SU-DHL-6 (cell line): ENCODE measurements at regions not wholly inside any gene's neighbourhood (a gene's known extent, or its start where the extent isn't known, plus 50 kb on each side); places are given as distances from the start of the nearest gene placed in this dataset.

Source experiments
- EZH2phosphoT487 ChIP-seq: fragments of 200-600 bp; sonication (generic), shearing (Covaris generic); conservative IDR thresholded peaks from 2 replicates; pipeline ENCODE4 v1.6.1; 2018; ENCODE audit warnings: mild to moderate bottlenecking, antibody characterized with exemption, low read length, moderate library complexity, mixed read lengths
- TF ChIP-seq, protein P1 (sequence below): fragments of 200-600 bp; sonication (generic); IDR thresholded peaks from one replicate; pipeline ENCODE4 v1.5.1; 2017; ENCODE audit warnings: antibody characterized with exemption, mild to moderate bottlenecking, low read length, moderate library complexity; ENCODE audit not compliant: insufficient read depth, poor library complexity, severe bottlenecking

DNA sequence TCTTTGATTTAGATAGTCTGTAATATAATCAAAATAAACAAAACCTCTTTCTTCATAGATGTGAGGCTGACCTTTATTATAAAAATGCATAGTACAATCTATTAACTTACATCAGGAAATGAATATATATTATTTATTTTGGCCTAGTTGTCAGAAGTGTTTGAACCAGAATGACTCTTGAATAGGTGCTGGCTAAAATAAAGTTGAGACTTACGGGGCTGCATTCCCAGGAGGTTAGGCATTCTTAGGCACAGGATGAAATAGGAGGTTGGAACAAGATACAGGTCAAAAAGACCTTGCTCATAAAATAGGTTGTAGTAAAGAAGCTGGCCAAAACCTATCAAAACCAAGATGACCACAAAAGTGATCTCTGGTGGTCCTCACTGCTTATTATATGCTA is 1193.3 kb upstream of the IGFBP7 start:
- TF ChIP-seq, protein P1, sequence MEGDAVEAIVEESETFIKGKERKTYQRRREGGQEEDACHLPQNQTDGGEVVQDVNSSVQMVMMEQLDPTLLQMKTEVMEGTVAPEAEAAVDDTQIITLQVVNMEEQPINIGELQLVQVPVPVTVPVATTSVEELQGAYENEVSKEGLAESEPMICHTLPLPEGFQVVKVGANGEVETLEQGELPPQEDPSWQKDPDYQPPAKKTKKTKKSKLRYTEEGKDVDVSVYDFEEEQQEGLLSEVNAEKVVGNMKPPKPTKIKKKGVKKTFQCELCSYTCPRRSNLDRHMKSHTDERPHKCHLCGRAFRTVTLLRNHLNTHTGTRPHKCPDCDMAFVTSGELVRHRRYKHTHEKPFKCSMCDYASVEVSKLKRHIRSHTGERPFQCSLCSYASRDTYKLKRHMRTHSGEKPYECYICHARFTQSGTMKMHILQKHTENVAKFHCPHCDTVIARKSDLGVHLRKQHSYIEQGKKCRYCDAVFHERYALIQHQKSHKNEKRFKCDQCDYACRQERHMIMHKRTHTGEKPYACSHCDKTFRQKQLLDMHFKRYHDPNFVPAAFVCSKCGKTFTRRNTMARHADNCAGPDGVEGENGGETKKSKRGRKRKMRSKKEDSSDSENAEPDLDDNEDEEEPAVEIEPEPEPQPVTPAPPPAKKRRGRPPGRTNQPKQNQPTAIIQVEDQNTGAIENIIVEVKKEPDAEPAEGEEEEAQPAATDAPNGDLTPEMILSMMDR, result no peak
- TF ChIP-seq EZH2phosphoT487, result no peak
